ENCODE measurements at regions not wholly inside any gene's neighbourhood (a gene's known extent, or its start where the extent isn't known, plus 50 kb on each side); places are given as distances from the start of the nearest gene placed in this dataset.

- intact Hi-C loops (cut with DNase I; ENCODE audit: low total_unique reads) = no loop called here
- TF ChIP-seq, protein P1, sequence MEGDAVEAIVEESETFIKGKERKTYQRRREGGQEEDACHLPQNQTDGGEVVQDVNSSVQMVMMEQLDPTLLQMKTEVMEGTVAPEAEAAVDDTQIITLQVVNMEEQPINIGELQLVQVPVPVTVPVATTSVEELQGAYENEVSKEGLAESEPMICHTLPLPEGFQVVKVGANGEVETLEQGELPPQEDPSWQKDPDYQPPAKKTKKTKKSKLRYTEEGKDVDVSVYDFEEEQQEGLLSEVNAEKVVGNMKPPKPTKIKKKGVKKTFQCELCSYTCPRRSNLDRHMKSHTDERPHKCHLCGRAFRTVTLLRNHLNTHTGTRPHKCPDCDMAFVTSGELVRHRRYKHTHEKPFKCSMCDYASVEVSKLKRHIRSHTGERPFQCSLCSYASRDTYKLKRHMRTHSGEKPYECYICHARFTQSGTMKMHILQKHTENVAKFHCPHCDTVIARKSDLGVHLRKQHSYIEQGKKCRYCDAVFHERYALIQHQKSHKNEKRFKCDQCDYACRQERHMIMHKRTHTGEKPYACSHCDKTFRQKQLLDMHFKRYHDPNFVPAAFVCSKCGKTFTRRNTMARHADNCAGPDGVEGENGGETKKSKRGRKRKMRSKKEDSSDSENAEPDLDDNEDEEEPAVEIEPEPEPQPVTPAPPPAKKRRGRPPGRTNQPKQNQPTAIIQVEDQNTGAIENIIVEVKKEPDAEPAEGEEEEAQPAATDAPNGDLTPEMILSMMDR (IDR thresholded peaks at IDR 0.05) = no peak
- no peak for TF ChIP-seq POLR2A (IDR thresholded peaks at IDR 0.05)
- 91 to 93% methylated on average over 3 of the region's 3 CpGs for WGBS, 2 donors
- no peak overlapping the region for H3K4me3 ChIP-seq (ENCODE audit: low read depth, poor library complexity, severe bottlenecking)
- no peak for DNase-seq (ENCODE audit: low spot score in 2 of 2)
Measured at GRCh38 chr12:115495300-115495699, 782.2 kb downstream of the MED13L start.

GRCh38 chr12:115492553-115492952, 784.9 kb downstream of the MED13L start:
- TF ChIP-seq, protein P1 (IDR thresholded peaks at IDR 0.05) = no peak
- whole genome bisulfite sequencing, 2 donors = 97 to 100% methylated on average over 2 of the region's 2 CpGs
- H3K4me3 ChIP-seq (ENCODE audit: low read depth, poor library complexity, severe bottlenecking) = no peak overlapping the region
- intact Hi-C loops (cut with DNase I; ENCODE audit: low total_unique reads) = no loop called here
- no peak for DNase-seq (ENCODE audit: low spot score in 2 of 2)

- TF ChIP-seq, protein P1 (IDR thresholded peaks at IDR 0.05) = no peak
- no peak for TF ChIP-seq POLR2A (IDR thresholded peaks at IDR 0.05)
- intact Hi-C loops (cut with DNase I; ENCODE audit: low total_unique reads) = no loop called here
- 74 to 76% methylated on average over 8 of the region's 8 CpGs for WGBS, 2 donors
- DNase-seq (ENCODE audit: low spot score in 2 of 2) = no peak
- no peak overlapping the region for H3K4me3 ChIP-seq (ENCODE audit: low read depth, poor library complexity, severe bottlenecking)
Measured at GRCh38 chr12:115491511-115492250, 785.8 kb downstream of the MED13L start.

DNA sequence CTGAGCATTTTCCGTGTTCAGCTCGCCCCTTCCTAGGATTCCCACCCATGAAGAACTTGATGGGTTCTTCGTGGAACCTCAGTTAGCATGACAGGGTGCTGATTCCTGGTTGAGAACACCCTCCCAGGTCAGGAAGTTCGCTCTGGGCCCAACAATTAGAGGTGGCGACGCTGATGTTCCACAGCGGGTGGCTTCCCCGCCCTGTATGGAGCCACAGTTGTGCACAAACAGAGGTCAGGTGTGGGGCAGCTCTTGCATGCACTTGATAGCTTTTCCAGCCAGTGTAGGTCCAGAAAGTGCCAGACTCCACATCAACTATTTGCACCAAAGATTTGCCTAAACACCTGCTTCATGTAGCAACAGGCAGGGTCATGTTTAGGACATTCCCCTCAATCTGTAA, 788.2 kb downstream of the MED13L start:
- DNase-seq (ENCODE audit: low spot score in 2 of 2) = no peak
- H3K4me3 ChIP-seq (ENCODE audit: low read depth, poor library complexity, severe bottlenecking) = no peak overlapping the region
- intact Hi-C loops (cut with DNase I; ENCODE audit: low total_unique reads) = no loop called here
- 90 to 92% methylated on average over 8 of the region's 8 CpGs for WGBS, 2 donors
- TF ChIP-seq, protein P1 (IDR thresholded peaks at IDR 0.05) = no peak
- no peak for TF ChIP-seq POLR2A (IDR thresholded peaks at IDR 0.05)

GRCh38 chr12:115485967-115486366, 791.5 kb downstream of the MED13L start:
- no peak for DNase-seq (ENCODE audit: low spot score in 2 of 2)
- WGBS, 2 donors = 50 to 60% methylated on average over 6 of the region's 6 CpGs
- intact Hi-C loops (cut with DNase I; ENCODE audit: low total_unique reads) = no loop called here
- no peak overlapping the region for H3K4me3 ChIP-seq (ENCODE audit: low read depth, poor library complexity, severe bottlenecking)
- TF ChIP-seq POLR2A (IDR thresholded peaks at IDR 0.05) = no peak
- TF ChIP-seq, protein P1 (IDR thresholded peaks at IDR 0.05) = no peak

DNA sequence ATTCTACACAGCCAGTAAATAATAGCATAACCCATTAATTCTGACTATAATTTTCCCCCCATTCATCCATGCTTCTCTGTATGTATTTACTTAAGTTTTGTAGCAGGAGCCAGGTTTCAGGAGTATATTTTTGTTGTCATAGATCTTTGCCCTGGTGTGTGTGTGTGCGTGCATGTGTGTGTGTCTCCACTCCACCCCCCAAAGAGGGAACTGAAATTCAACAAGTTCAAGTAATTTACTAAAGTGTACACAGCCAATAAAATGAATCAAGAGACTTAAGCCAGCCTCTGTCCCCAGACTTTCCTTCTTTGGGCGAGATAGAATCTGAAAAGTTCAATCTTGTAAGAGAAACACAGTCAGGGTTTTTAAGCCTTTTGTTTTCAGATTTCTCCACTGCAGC, 792.0 kb downstream of the MED13L start:
- TF ChIP-seq, protein P1 (IDR thresholded peaks at IDR 0.05) = no peak
- 87 to 92% methylated on average over 2 of the region's 2 CpGs for WGBS, 2 donors
- intact Hi-C loops (cut with DNase I; ENCODE audit: low total_unique reads) = no loop called here
- DNase-seq (ENCODE audit: low spot score in 2 of 2) = no peak
- no peak overlapping the region for H3K4me3 ChIP-seq (ENCODE audit: low read depth, poor library complexity, severe bottlenecking)

Measured in lower leg skin (tissue), 4 donors.